GM12891 (cell line): ENCODE measurements at regions not wholly inside any gene's neighbourhood (a gene's known extent, or its start where the extent isn't known, plus 50 kb on each side); places are given as distances from the start of the nearest gene placed in this dataset.

Source experiments
- PAX5 ChIP-seq: IDR thresholded peaks from 2 replicates; pipeline ENCODE4 v1.6.1; 2011; ENCODE audit warnings: low read length, moderate library complexity, mild to moderate bottlenecking; ENCODE audit not compliant: insufficient read depth, severe bottlenecking
- POLR2A ChIP-seq: IDR thresholded peaks from 2 replicates; pipeline ENCODE4 v1.6.1; 2011; ENCODE audit warnings: low read depth, low read length, control low read depth
- POLR2AphosphoS5 ChIP-seq: IDR thresholded peaks from 2 replicates; pipeline ENCODE4 v1.6.1; 2011; ENCODE audit warnings: low read depth, low read length, control low read depth
- POU2F2 ChIP-seq: IDR thresholded peaks from 2 replicates; pipeline ENCODE4 v1.6.1; 2011; ENCODE audit warnings: low read depth, mild to moderate bottlenecking, control low read depth, low read length, moderate library complexity
- TAF1 ChIP-seq: IDR thresholded peaks from 2 replicates; pipeline ENCODE4 v1.6.1; 2011; ENCODE audit warnings: low read depth, low read length, control low read depth

DNA sequence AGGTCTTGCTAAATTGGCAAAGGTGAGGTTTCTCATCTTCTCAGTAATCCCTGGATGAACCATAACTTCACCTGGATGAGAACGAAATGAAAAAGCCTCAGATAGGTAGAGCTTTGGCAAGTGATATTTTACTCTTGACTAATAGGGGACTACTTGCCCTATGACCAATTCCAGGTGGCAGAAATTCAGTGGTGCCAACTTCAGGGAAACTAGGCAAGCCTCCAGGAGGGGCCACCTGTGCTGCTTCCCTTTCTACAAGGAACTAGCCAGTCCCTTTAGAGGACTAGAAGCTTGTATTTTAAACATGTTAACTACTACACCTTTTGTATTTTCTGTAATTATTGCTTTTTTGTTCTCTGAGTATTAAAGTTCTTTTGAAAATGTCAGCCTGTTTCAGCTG is 169.0 kb upstream of the GRIA1 start:
- TF ChIP-seq POLR2A (no peak), TAF1 (no peak), POLR2AphosphoS5 (no peak), POU2F2 (no peak), PAX5 (no peak)
